DOHH2 (cell line): ENCODE measurements at regions not wholly inside any gene's neighbourhood (a gene's known extent, or its start where the extent isn't known, plus 50 kb on each side); places are given as distances from the start of the nearest gene placed in this dataset.

Experiments used
- H3F3A ChIP-seq: fragments of 200-600 bp; sonication (generic), shearing (Covaris generic); 2 replicates; pipeline ENCODE4 v1.6.0; 2016; ENCODE audit warnings: antibody characterized with exemption, mild to moderate bottlenecking; ENCODE audit not compliant: control insufficient read depth, insufficient read depth
- H3K27ac ChIP-seq: fragments of 200-600 bp; sonication (generic); 2 replicates; pipeline ENCODE4 v1.5.1; 2014; ENCODE audit warnings: low read depth, mild to moderate bottlenecking, low read length, moderate library complexity
- H3K27me3 ChIP-seq: fragments of 200-600 bp; sonication (generic); 2 replicates; pipeline ENCODE4 v1.6.1; 2014; ENCODE audit warnings: mild to moderate bottlenecking, low read length, mixed read lengths; ENCODE audit not compliant: control insufficient read depth
- H3K36me3 ChIP-seq: fragments of 200-600 bp; sonication (generic); 2 replicates; pipeline ENCODE4 v1.6.1; 2014; ENCODE audit warnings: mild to moderate bottlenecking, low read length, moderate library complexity, mixed read lengths; ENCODE audit not compliant: control insufficient read depth
- H3K4me1 ChIP-seq: fragments of 200-600 bp; sonication (generic); 2 replicates; pipeline ENCODE4 v1.6.1; 2014; ENCODE audit warnings: mild to moderate bottlenecking, low read length, mixed read lengths; ENCODE audit not compliant: control insufficient read depth
- H3K4me2 ChIP-seq: fragments of 200-600 bp; sonication (generic); 2 replicates; pipeline ENCODE4 v1.6.0; 2014; ENCODE audit warnings: mild to moderate bottlenecking, low read length, moderate library complexity
- H3K4me3 ChIP-seq: fragments of 200-600 bp; sonication (generic); 2 replicates; pipeline ENCODE4 v1.5.1; 2014; ENCODE audit warnings: mild to moderate bottlenecking, low read length, mixed read lengths
- H3K79me2 ChIP-seq: fragments of 200-600 bp; sonication (generic); 2 replicates; pipeline ENCODE4 v1.6.1; 2014; ENCODE audit warnings: mild to moderate bottlenecking, low read length, mixed read lengths; ENCODE audit not compliant: control insufficient read depth
- H3K9me2 ChIP-seq: fragments of 200-600 bp; sonication (generic); replicated peaks from 2 replicates; pipeline ENCODE4 v1.6.1; 2014; ENCODE audit warnings: mild to moderate bottlenecking, low read length, mixed read lengths; ENCODE audit not compliant: control insufficient read depth
- H3K9me3 ChIP-seq: fragments of 200-600 bp; sonication (generic); 2 replicates; pipeline ENCODE4 v1.6.1; 2014; ENCODE audit warnings: antibody characterized with exemption, low read length, mixed read lengths; ENCODE audit not compliant: control insufficient read depth, insufficient read depth
- H4K20me1 ChIP-seq: fragments of 200-600 bp; sonication (generic); 2 replicates; pipeline ENCODE4 v1.6.0; 2014; ENCODE audit warnings: low read depth, mild to moderate bottlenecking, antibody characterized with exemption, low read length, moderate library complexity; ENCODE audit not compliant: control insufficient read depth, insufficient read depth
- EZH2phosphoT487 ChIP-seq: fragments of 200-600 bp; sonication (generic); IDR thresholded peaks from 2 replicates; pipeline ENCODE4 v1.6.1; 2017; ENCODE audit warnings: borderline replicate concordance, mild to moderate bottlenecking, antibody characterized with exemption, low read length, moderate library complexity, mixed read lengths
- TF ChIP-seq, protein P1 (sequence below): fragments of 200-600 bp; sonication (generic); IDR thresholded peaks from one replicate; pipeline ENCODE4 v1.5.1; 2014; ENCODE audit warnings: antibody characterized with exemption, mild to moderate bottlenecking, low read depth, low read length; ENCODE audit not compliant: poor library complexity, severe bottlenecking

DNA sequence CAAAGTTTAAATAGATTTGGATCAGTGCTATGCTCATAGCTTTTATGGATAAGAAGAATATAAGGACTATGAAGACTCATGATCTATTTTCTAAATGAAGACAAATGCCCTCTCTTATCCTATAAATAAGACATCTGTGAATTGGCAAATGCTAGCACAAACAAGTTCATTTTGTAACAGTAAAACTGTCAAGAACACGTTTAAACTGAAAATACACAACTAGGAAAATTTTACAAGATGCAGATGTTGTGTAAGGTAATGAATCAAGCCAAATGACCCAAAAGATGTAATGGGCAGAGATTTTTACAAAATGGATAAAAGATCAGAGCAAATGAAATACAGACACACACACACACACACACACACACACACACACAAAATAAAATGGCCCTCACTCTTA lies 180.5 kb downstream of the MOXD1 start:
- no peak overlapping the region for H3K4me2 ChIP-seq
- no peaks in the 10 kb centered on the region for H3K4me1 ChIP-seq
- no peaks in the 10 kb centered on the region for H3K36me3 ChIP-seq
- 0 out of 2 replicates have a peak, but pooled peaks cover 5% of the 10 kb centered on the region for H3K9me3 ChIP-seq
- H3K27ac ChIP-seq, result no peak overlapping the region
- H3F3A ChIP-seq, result no peaks in the 10 kb centered on the region
- H3K9me2 ChIP-seq, result no peaks in the 10 kb centered on the region
- H3K4me3 ChIP-seq, result no peak overlapping the region
- no peaks in the 10 kb centered on the region for H3K27me3 ChIP-seq
- no peaks in the 10 kb centered on the region for H4K20me1 ChIP-seq
- TF ChIP-seq, protein P1, sequence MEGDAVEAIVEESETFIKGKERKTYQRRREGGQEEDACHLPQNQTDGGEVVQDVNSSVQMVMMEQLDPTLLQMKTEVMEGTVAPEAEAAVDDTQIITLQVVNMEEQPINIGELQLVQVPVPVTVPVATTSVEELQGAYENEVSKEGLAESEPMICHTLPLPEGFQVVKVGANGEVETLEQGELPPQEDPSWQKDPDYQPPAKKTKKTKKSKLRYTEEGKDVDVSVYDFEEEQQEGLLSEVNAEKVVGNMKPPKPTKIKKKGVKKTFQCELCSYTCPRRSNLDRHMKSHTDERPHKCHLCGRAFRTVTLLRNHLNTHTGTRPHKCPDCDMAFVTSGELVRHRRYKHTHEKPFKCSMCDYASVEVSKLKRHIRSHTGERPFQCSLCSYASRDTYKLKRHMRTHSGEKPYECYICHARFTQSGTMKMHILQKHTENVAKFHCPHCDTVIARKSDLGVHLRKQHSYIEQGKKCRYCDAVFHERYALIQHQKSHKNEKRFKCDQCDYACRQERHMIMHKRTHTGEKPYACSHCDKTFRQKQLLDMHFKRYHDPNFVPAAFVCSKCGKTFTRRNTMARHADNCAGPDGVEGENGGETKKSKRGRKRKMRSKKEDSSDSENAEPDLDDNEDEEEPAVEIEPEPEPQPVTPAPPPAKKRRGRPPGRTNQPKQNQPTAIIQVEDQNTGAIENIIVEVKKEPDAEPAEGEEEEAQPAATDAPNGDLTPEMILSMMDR, result no peak
- no peak for TF ChIP-seq EZH2phosphoT487
- no peaks in the 10 kb centered on the region for H3K79me2 ChIP-seq

DNA sequence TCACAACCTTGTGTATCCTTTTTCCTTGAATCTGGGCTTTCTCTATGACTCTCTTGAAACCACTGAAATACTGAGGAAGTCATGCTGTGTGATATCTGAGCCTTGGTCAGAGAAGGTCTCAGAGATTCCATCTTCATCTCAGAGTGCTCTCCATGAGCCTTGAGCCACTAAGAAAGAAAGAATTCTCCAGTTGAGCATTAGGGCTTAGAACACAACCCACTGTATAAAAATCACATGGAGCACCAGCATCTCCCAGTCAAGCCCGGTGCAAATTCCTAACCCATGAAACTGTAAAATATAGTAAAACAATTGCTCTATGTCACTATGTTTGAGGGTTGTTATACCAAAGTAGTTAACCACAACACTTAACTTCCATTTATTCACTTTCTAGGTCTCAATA lies 181.4 kb downstream of the MOXD1 start:
- no peaks in the 10 kb centered on the region for H3K27me3 ChIP-seq
- H3K4me3 ChIP-seq, result no peak overlapping the region
- H3K79me2 ChIP-seq, result no peaks in the 10 kb centered on the region
- H3K9me2 ChIP-seq, result no peaks in the 10 kb centered on the region
- no peak overlapping the region for H3K27ac ChIP-seq
- H3K4me1 ChIP-seq, result no peaks in the 10 kb centered on the region
- no peak overlapping the region for H3K4me2 ChIP-seq
- TF ChIP-seq, protein P1, result no peak
- no peak for TF ChIP-seq EZH2phosphoT487
- H3F3A ChIP-seq, result no peaks in the 10 kb centered on the region
- H3K9me3 ChIP-seq, result no peaks in the 10 kb centered on the region
- no peaks in the 10 kb centered on the region for H4K20me1 ChIP-seq
- no peaks in the 10 kb centered on the region for H3K36me3 ChIP-seq

DNA sequence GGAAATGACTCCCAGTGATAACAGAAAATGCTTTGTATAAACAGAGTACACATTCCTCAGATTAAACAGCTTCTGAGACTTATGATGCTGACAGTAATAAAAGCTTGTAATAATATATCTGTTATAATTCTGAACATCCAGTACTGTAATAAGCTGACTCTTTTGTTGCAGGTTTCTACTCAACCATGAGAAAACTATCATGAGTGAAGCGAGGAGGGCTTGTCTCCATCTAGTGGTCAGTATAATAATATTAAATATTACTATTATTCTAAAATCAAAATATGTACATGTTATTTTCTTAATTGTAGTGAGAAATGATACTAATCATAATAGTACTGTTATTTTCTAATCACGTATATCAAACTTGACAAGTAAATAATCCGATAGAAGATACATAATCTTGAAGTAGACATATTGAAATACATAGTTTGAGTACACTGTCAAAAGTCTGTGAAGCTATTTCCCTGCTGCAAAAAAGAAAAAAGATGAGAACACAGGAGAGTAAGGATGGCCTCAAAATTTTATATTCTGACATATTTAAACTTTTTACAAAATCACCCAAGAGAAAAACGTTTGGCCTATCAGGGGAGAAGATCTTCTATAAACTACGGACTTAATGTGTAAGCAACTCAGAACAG lies 183.1 kb downstream of the MOXD1 start:
- H3K4me2 ChIP-seq, result no peak overlapping the region
- no peaks in the 10 kb centered on the region for H3K79me2 ChIP-seq
- no peaks in the 10 kb centered on the region for H3K27me3 ChIP-seq
- TF ChIP-seq EZH2phosphoT487, result no peak
- TF ChIP-seq, protein P1, result no peak
- H3K4me3 ChIP-seq, result no peak overlapping the region
- no peaks in the 10 kb centered on the region for H4K20me1 ChIP-seq
- H3K9me3 ChIP-seq, result no peaks in the 10 kb centered on the region
- H3K9me2 ChIP-seq, result no peaks in the 10 kb centered on the region
- no peaks in the 10 kb centered on the region for H3K36me3 ChIP-seq
- H3F3A ChIP-seq, result no peaks in the 10 kb centered on the region
- H3K4me1 ChIP-seq, result no peaks in the 10 kb centered on the region
- no peak overlapping the region for H3K27ac ChIP-seq
